ENCODE measurements at regions not wholly inside any gene's neighbourhood (a gene's known extent, or its start where the extent isn't known, plus 50 kb on each side); places are given as distances from the start of the nearest gene placed in this dataset.
A peak's percentile ranks its signal among the peaks of the same experiment; 100 is the strongest.

DNA sequence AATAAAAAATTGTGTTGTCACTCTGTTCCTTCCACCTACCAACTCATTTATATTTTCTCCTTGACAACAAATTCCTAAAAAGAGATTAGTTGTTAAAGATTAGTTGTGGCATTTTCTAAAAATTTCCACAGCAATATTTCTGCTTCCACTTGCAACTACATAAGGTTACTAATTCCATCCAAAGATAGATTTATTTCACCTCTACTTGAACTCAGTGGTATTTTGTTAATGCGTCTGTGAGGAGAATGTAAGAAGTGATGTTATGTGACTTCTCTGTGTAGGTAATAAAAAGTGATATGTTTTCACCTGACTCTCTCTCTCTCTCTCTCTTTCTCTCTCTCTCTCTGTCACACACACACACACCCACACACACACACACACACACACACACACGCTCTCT, 1104.8 kb downstream of the AMY1C start:
- no peak for DNase-seq (ENCODE audit: low spot score)
- ATAC-seq = no peak
- intact Hi-C loops (cut with DNase I) = no loop called here

DNA sequence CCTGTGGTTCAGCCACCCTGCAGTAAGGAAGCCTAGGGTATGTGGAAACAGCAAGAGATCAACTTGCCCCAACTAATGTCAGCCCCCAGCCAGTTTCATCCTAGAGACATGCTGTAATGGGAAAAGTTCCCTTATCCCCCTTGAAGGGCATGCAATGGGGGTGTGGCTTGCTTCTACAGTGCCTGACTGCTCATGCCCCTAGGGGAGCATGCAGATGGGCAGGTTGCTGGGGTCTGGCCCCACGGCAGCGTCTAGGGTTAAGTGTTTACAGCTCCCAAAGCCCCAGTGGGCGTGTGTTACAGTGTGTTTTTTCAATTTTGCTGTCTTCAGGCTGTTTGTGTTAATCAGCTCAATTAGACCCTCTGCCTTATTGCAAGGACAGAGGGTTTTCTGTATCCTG, 1105.9 kb downstream of the AMY1C start:
- no peak for ATAC-seq
- no peak for DNase-seq (ENCODE audit: low spot score)
- intact Hi-C loops (cut with DNase I) = no loop called here

DNA sequence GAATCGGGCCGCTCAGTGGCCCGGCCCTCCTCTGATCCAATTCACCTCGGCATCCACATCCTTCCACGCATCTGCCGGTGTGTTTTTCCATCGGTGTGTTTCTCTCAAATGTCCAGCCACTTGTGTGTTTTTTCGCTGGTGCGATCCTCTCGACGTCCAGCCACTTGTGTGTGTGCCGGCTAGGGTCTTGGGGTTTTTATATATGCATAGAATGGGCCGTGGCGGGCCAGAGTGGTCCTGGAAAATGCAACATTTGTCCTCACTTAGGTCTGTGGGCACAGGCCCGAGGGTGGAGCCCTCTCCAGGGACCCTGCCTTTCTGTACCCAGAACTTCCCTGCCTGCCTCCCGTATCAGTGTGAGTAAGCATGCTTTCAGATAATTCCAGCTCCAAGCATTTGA, 1106.4 kb downstream of the AMY1C start:
- no peak for ATAC-seq
- intact Hi-C loops (cut with DNase I) = no loop called here
- no peak for DNase-seq (ENCODE audit: low spot score)

DNA sequence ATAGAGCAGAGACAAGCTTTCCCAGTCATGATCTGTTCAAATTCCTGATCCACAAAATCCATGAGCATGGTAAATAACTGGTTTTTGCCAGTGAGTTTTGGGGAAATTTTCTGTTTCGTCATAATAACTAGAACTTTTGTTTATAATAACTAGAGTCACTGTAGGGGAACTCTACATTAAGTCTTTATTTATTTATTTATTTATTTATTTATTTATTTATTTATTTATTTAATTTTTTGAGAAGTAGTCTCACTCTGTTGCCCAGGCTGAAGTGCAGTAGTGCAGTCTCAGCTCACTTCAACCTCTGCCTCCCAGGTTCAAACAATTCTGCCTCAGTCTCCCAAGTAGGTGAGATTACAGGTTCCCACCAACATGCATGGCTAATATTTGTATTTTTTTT, 1106.8 kb downstream of the AMY1C start:
- intact Hi-C loops (cut with DNase I) = no loop called here
- DNase-seq (ENCODE audit: low spot score) (no peak), ATAC-seq (no peak)

DNA sequence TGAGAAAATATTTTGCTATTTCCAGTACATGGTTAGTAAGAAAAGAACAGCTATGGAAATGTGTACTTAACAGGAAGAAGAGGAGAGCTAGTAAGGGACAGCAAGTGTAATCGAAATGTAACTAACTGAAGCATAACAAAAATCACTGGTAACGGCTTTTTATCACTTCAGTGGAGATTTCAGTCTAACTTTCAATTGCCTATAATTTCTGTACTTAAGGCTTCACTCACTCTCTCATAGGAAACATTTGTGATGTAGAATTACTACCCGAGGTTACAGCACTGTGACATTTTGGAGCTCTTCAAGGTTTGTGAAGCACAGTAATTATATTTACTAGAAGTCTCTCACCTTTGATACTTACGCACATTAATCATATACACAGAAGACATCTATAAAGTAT, 1119.1 kb downstream of the AMY1C start:
- intact Hi-C loops (cut with DNase I) = no loop called here
- ATAC-seq (no peak), DNase-seq (ENCODE audit: low spot score) (no peak)

DNA sequence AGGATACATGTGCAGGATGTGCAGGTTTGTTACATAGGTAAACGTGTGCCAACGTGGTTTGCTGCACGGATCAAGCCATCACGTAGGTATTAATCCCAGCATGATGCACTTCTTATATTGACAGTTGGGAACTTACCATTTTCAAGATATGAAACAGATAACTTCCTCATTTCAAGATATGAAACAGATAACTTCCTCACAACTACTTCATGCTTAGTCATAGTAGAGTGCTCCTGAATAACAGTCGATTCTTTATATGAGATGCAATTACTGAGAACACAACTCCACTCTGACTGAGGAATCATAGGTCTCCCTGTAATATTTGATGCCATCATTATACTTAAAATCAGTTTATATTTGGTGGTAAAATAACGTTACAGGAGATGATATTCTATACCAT, 1124.3 kb downstream of the AMY1C start:
- intact Hi-C loops (cut with DNase I) = no loop called here
- no peak for ATAC-seq
- DNase-seq (ENCODE audit: low spot score) = no peak

DNA sequence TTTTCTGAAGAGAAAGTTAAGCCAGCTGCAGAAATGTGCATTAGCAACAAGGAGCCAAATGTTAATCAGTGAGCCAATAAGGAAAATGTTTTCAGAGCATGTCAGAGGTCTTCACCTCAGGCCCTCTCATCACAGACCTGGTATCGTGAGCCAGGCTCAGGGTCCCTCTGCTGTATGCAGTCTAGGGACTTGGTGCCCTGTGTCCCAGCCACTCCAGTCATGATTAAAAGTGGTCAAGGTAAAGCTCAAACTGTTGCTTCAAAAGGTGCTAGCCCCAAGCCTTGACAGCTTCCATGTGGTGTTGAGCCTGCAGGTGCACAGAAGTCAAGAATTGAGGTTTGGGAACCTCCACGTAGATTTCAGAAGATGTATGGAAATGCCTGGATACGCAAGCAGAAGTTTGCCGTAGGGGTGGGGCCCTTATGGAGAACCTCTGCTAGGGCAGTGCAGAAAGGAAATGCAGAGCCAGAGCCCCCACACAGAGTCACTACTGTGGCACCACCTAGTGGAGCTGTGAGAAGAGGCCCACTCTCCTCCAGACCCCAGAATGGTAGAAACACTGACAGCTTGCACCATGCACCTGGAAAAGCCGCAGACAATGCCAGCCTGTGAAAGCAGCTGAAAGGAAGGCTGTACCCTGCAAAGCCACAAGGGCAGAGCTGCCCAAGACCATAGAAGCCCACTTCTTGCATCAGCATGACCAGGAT, 1128.7 kb downstream of the AMY1C start:
- ATAC-seq = no peak
- intact Hi-C loops (cut with DNase I) = no loop called here
- no peak for DNase-seq (ENCODE audit: low spot score)

DNA sequence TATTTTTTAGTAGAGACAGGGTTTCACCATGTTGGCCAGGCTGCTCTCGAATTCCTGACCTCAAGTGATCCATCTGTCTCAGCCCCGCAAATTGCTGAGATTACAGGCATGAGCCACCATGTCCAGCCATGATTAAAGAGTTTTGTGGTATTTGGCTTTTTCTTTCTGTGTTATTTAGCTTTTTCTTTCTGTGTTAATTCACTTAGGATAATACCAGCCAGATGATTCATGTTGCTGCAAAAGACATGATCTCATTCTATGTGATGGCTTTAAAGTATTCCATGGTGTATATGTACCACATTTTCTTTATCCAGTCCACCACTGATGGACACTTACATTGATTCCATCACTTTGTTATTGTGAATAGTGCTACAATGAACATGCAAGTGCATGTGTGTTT, 1135.2 kb downstream of the AMY1C start:
- intact Hi-C loops (cut with DNase I) = no loop called here
- no peak for DNase-seq (ENCODE audit: low spot score)
- ATAC-seq = no peak

DNA sequence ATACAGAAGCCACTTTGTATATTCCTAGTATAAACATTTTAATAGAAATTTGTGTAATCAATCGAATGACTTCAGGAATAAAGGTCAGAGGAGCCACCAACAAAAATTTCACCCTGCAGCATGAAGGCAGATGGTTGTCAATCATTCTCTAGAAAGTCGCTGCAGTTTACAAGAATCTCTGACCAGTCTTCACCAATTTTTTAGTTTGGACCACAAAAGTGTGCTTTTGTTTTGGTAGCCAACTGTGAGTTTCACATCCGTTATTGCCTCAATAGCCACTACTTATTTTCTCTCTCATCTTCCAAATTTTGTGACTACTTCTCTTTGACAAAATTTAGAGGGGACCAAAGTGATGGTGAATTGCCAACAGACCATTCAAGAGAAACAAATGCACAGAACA, 1155.6 kb downstream of the AMY1C start:
- ATAC-seq (no peak), DNase-seq (ENCODE audit: low spot score) (no peak)
- intact Hi-C loops (cut with DNase I) = no loop called here

DNA sequence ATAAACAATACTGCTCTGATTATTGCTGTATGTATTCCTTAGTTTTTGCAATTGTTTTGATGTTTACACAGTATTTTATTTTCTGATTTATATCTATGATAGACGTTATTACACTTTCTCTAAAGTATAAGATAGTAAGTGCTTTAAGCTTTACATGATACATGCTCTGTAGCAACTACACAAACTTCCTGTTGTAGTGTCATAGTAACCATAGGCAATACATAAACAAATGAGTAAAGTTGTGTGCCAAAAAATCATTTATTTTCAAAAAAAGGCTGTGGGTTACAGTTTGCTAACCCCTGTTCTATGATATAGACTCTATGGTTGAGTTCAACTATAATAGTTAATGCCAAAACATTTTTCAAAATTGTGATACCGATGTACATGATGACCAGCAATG, 1156.4 kb downstream of the AMY1C start:
- intact Hi-C loops (cut with DNase I) = no loop called here
- DNase-seq (ENCODE audit: low spot score) (no peak), ATAC-seq (no peak)

DNA sequence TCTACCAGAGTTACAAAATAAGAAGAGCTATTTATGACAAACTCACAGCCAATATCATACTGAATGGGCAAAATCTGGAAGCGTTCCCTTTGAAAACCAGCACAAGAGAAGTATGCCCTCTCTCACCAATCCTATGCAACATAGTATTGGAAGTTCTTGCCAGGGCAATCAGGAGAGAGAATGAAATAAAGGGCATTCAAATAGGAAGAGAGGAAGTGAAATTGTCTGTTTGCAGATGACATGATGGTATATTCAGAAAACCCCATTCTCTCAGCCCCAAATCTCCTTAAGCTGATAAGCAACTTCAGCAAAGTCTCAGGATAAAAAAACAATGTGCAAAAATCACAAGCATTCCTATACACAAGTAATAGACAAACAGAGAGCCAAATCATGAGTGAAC, 1169.5 kb downstream of the AMY1C start:
- ATAC-seq = no peak
- DNase-seq (ENCODE audit: low spot score) = no peak
- intact Hi-C loops (cut with DNase I) = no loop called here

DNA sequence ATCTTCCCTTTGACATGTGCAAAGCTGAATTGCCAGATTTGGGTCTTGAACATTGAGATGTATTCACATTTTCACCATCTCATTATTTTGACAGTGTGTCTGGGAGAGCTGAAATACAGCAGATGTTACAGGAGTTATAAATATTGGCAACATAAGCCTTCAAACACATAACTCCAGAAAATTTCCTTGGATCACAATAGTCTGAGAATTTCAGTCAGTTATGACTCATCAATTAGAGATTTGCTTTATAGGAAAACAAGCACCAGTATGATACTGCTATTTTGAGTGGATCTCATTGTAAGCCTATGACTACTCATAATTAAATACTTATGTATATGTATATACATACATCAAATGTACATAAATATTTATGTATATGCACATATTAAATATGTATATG, 1171.8 kb downstream of the AMY1C start:
- intact Hi-C loops (cut with DNase I) = no loop called here
- ATAC-seq (no peak), DNase-seq (ENCODE audit: low spot score) (no peak)

DNA sequence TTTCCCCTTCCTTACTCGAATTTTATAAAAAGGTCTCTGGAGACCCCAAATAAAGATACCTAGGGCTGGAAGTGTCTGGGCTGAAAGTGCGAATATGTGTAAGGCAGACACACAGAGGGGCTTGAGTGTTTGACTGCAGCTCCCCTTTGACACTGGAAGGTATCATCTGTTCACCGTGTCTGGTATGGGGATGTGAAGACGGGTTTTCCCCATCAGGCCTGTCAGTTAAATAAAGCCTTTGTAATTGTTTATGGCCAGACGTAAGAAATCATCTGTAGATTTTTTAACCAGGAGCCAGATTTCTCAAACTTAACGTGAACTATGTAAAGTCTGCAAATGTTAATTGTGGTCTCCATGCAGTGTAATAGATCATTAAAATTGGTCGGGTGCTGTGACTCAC, 1173.4 kb downstream of the AMY1C start:
- DNase-seq (ENCODE audit: low spot score) (no peak), ATAC-seq (no peak)
- intact Hi-C loops (cut with DNase I) = no loop called here

DNA sequence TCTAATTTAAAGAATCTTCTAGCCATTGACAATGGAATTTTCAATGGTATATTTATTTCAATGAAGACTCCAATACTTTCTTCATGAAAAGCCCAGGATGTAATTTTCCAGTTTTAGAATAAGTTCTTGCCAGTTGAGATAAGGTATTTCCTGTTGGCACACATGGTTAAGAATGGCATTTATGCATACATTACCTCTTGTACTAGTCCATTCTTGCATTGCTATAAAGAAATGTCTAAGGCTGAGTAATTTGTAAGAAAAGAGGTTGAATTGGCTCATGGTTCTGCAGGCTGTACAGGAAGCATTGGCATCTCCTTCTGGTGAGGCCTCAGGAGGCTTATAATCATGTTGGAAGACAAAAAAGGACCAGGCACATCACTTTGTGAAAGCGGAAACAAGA, 1179.6 kb downstream of the AMY1C start:
- intact Hi-C loops (cut with DNase I) = no loop called here
- DNase-seq (ENCODE audit: low spot score) = no peak
- ATAC-seq = no peak

DNA sequence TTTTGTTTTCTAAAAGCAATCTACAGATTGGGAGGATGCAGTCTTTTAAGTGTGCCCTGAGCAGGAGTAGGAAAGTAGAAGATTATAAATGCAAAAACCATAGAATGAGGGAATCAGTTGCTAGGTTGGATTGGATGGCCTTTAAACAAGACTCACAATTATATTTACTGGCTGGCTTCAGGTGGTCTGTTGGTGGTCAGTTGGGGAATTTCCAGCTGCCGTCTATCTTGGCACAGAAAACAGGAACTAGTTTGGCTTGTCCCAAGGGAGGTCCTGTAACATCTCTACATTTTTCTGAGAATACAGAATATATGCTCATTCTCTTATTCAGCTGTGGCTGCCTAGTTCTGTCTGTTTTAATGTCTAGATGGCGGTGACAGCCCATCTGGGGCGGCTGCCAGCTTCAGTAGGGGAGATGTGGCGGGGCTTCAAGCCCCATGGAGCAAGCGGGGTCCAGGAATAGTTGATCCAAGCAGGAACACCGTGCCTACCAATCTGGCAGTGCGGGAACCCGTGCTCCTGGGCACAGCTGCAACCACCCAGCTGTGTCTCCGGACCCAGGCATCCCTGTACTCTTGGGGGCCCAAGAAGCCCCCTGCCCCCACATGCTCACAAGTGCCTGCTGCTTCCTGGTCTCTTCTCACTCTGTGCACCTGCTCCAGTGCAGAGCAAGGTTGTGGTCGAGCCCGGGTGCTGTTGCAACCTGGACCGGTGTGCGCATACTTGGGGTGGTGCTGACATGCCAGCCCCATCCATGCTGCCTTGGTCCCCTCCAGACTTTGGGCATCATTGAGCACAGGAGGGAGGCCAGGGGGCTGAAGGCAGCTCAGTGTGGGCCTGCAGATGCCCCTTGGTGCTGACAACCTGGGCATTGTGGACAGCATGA, 1182.6 kb downstream of the AMY1C start:
- ATAC-seq (peak; percentile 13), DNase-seq (ENCODE audit: low spot score) (no peak)
- intact Hi-C loops (cut with DNase I) = no loop called here

DNA sequence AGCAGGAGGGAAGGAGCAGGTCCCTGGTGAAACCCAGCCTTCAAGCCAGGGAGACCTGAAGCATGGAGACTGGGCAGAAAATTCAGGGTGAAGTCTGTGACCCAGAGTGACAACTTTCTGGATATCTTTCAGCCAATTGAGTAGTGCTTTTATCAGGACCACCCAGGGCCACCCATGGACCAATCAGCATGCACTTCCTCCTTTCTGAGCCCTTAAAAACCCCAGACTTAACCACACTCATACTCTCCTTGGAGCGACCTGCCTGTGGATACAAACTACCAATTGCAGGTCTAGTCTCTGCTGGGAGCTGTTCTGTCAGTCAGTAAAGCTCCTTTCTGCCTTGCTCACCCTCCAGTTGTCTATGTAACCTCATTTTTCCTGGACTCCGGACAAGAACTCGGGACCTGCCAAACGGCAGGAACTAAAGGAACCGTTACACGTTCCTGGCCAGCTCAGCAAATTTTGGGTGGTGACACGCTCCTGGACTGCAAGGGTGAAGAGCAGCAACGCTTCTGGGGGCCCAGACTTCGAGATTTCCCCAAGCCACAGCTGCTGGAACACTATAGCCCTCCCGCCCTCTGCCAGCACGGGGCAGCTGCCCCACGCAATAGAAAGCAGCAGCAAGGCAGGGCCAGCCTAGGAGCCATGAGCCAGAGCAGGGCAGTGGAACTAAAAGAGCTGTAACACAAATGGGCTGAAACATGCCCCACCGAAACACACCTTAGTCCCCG, 1183.4 kb downstream of the AMY1C start:
- DNase-seq (ENCODE audit: low spot score) (no peak), ATAC-seq (no peak)
- intact Hi-C loops (cut with DNase I) = no loop called here

DNA sequence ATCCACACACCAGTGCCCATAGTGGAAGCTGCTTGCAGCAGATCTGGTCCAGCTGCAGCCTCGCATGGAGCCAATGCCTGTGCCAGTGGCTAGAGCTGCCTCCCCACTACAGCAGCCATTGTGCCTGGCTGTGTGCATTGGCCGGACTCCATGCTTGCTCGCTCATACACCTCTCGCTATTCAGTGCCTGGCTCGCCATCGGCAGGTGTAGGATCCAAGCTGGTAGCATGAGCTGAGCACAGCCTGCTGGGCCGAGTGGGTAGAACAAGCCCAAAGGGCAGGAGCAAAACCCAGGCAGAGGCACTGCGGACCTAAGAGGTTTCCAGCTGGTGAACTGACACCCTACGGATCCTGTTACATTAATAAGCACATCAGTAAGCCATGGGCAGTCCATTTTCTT, 1184.1 kb downstream of the AMY1C start:
- no peak for ATAC-seq
- intact Hi-C loops (cut with DNase I) = no loop called here
- DNase-seq (ENCODE audit: low spot score) = no peak

DNA sequence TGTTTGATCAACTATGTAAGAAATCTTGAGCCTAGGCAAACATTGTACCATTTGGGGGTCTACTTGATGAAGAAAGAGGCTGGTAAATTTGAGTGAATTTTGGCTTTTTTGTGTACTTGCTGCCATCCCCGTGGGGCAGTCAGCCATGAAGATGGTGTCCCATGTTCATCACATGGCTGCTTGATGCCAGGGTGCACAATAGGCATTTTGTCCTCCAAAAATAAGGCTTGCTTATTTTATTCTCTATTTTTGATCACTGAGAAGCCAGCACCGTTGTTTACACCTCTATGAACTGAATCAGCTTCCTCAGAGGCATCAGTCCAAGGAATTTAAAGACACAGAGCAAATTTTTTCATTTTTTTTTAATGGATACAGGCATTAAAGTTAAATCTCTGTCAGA, 1195.7 kb downstream of the AMY1C start:
- intact Hi-C loops (cut with DNase I) = no loop called here
- no peak for ATAC-seq
- no peak for DNase-seq (ENCODE audit: low spot score)

DNA sequence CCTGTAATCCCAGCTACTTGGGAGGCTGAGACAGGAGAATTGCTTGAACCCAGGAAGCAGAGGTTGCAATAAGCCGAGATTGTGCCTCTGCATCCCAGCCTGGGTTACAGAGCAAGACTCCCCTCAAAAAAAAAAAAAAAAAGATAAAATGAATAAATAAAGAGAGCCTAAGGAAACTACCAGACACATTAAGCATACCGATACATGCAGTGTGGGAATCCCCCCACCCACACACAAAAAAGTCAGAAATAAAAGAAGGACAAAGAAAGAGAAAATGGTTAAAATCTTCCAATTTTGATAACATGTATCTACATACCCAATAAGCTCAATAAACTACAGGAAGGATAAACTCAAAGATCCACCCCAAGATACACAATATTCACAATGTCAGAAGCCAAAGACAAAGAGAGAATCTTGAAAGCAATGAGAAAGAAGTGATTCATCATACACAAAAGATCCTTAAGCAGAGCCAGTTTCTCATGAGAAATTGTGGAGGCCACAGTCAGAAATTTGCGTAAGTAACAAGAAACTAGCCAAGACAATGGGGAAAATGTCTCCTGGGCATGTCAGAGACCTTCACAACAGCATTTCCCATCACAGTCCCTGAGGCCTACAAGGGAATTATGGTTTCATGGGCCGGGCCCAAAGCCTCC, 1197.0 kb downstream of the AMY1C start:
- intact Hi-C loops (cut with DNase I) = no loop called here
- DNase-seq (ENCODE audit: low spot score) (no peak), ATAC-seq (no peak)

DNA sequence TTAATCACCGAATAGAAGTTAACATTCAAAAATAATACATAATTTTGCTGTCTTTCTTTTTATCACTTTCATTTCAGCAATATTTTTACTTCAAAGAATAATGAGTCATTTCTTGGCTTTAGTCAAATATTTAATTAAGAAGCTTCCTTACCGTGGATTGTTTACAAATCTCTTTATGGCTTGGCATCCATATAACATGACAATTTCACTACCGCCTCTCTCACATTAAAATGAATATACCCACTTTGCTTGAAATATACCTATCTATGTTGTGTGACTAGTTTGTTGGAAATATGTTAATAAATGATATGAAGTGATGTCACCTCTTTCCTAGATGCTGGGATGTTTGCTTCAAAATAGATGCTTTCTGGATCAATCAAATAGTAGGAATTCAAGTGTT, 1203.9 kb downstream of the AMY1C start:
- no peak for ATAC-seq
- DNase-seq (ENCODE audit: low spot score) = no peak
- intact Hi-C loops (cut with DNase I) = no loop called here
